CD8-positive, alpha-beta memory T cell (primary cell): ENCODE measurements at regions not wholly inside any gene's neighbourhood (a gene's known extent, or its start where the extent isn't known, plus 50 kb on each side); places are given as distances from the start of the nearest gene placed in this dataset.

ENCODE experiments used
- CTCF ChIA-PET: fragments of 350-600 bp; sonication (Branson Sonifier 250); formaldehyde crosslinking; loops from one replicate; lab custom pipeline; 2021; ENCODE audit warnings: antibody characterized with exemption; lab: Charles Lee
- POLR2A ChIA-PET: fragments of 350-600 bp; sonication (Branson Sonifier 250); formaldehyde crosslinking; loops from one replicate; lab custom pipeline; 2021; ENCODE audit warnings: antibody characterized with exemption; lab: Charles Lee
- DNase-seq, 5 donors: peaks; one replicate each; pipeline versions ENCODE4 v3.0.0 to v3.0.0-alpha.2; 2020 to 2022; ENCODE audit warnings: mixed read lengths in 1 of 5
- H3K27ac ChIP-seq: one replicate; pipeline ENCODE4 v1.7.0; 2013; ENCODE audit warnings: low read depth, mild to moderate bottlenecking, low read length, moderate library complexity
- H3K27me3 ChIP-seq: 2 replicates; pipeline ENCODE4 v1.7.0; 2013; ENCODE audit warnings: low read length, mild to moderate bottlenecking; ENCODE audit not compliant: insufficient read depth, poor library complexity, severe bottlenecking
- H3K36me3 ChIP-seq: 2 replicates; pipeline ENCODE4 v1.7.0; 2013; ENCODE audit warnings: mild to moderate bottlenecking, low read length, moderate library complexity; ENCODE audit not compliant: insufficient read depth
- H3K4me1 ChIP-seq: 2 replicates; pipeline ENCODE4 v1.7.0; 2013; ENCODE audit warnings: mild to moderate bottlenecking, low read length, moderate library complexity; ENCODE audit not compliant: insufficient read depth
- H3K4me3 ChIP-seq: 2 replicates; pipeline ENCODE4 v1.7.0; 2013; ENCODE audit warnings: mild to moderate bottlenecking, low read length
- H3K9me3 ChIP-seq: 2 replicates; pipeline ENCODE4 v1.7.0; 2013; ENCODE audit warnings: mild to moderate bottlenecking, low read length
- H3K27ac Mint-ChIP-seq, 8 donors: one replicate each; pipeline ENCODE4 v1.8.0; 2020 to 2021; ENCODE audit warnings: mixed read lengths in 8 of 8, mild to moderate bottlenecking in 6 of 8, inconsistent platforms in 3 of 8, moderate library complexity in 3 of 8
- H3K27me3 Mint-ChIP-seq, 2 donors: one replicate each; pipeline ENCODE4 v1.8.0; 2020 to 2021; ENCODE audit warnings: mixed read lengths in 2 of 2, mild to moderate bottlenecking in 1 of 2, moderate library complexity in 1 of 2
- H3K36me3 Mint-ChIP-seq, 3 donors: one replicate each; pipeline ENCODE4 v1.8.0; 2020 to 2021; ENCODE audit warnings: mixed read lengths in 3 of 3, inconsistent platforms in 1 of 3, mild to moderate bottlenecking in 1 of 3
- H3K4me1 Mint-ChIP-seq, 3 donors: one replicate each; pipeline ENCODE4 v1.8.0; 2020 to 2021; ENCODE audit warnings: mixed read lengths in 3 of 3, inconsistent platforms in 1 of 3, mild to moderate bottlenecking in 1 of 3
- H3K4me3 Mint-ChIP-seq, 7 donors: one replicate each; pipeline ENCODE4 v1.8.0; 2020 to 2021; ENCODE audit warnings: mixed read lengths in 7 of 7, mild to moderate bottlenecking in 6 of 7, moderate library complexity in 4 of 7, inconsistent platforms in 2 of 7
- H3K9me3 Mint-ChIP-seq, 5 donors: one replicate each; pipeline ENCODE4 v1.8.0; 2020 to 2022; ENCODE audit warnings: mixed read lengths in 5 of 5, mild to moderate bottlenecking in 3 of 5, moderate library complexity in 2 of 5, inconsistent platforms in 1 of 5

GRCh38 chr6:168138436-168138835 is 59.4 kb upstream of the FRMD1 start:
- H3K9me3 ChIP-seq = no peaks in the 10 kb centered on the region
- Mint-ChIP-seq H3K9me3 (no peaks in the 10 kb centered on the region), H3K27ac (no peak overlapping the region), H3K4me3 (no peak overlapping the region), H3K36me3 (no peaks in the 10 kb centered on the region), H3K27me3 (peaks cover 0 to 2% of the 10 kb centered on the region in 2 donors), H3K4me1 (no peaks in the 10 kb centered on the region)
- DNase-seq = no peak
- ChIA-PET CTCF (no interaction called here), POLR2A (no interaction called here)
- no peaks in the 10 kb centered on the region for H3K27me3 ChIP-seq
- no peak overlapping the region for H3K4me3 ChIP-seq
- no peaks in the 10 kb centered on the region for H3K4me1 ChIP-seq
- H3K27ac ChIP-seq = no peak overlapping the region
- no peaks in the 10 kb centered on the region for H3K36me3 ChIP-seq

GRCh38 chr6:168137024-168137423 is 58.0 kb upstream of the FRMD1 start:
- H3K4me1 Mint-ChIP-seq = no peaks in the 10 kb centered on the region
- Histone ChIP-seq H3K36me3 (no peaks in the 10 kb centered on the region), H3K4me3 (no peak overlapping the region), H3K4me1 (no peaks in the 10 kb centered on the region), H3K27ac (no peak overlapping the region), H3K9me3 (no peaks in the 10 kb centered on the region), H3K27me3 (no peaks in the 10 kb centered on the region)
- H3K27me3 Mint-ChIP-seq = peaks cover 0 to 2% of the 10 kb centered on the region in 2 donors
- no peak for DNase-seq
- no peak overlapping the region for H3K27ac Mint-ChIP-seq
- no peaks in the 10 kb centered on the region for H3K9me3 Mint-ChIP-seq
- no peaks in the 10 kb centered on the region for H3K36me3 Mint-ChIP-seq
- no peak overlapping the region for H3K4me3 Mint-ChIP-seq
- POLR2A ChIA-PET = no interaction called here
- CTCF ChIA-PET = no interaction called here

DNA sequence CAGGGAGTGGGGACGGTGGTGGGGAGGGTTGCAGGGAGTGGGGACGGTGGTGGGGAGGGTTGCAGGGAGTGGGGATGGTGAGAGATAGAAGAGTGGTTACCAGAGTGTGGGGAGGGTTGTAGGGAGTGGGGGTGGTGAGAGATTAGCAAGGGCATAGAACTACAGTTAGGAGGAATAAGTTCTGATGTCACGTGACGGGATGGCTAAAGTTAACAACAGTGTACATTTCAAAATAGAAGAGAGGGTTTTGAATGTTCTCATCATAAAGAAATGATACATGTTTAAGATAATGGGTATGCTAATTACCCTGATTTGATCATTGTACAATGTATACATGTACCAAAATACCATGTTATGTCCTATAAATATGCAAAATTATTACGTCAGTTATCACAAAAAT is 57.6 kb upstream of the FRMD1 start:
- no peak for DNase-seq
- POLR2A ChIA-PET = no interaction called here

DNA sequence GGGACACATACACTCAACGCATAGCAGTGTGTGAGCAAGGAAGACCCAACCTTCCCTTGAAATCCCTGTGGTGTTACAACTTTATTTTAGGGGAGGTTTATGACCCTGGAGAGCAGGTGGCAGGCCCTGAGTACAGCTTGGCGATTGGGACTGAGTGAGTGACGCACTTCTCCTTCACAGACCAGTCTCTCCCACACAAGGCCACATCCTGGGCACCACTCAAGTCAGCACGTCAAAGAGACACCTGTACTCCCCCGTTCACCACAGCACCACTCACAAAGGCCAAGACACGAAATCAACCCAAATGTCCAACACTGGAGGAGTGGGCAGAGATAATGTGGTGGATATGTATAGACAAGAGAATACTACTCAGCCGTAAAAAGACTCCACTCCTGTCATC is 57.0 kb upstream of the FRMD1 start:
- no peaks in the 10 kb centered on the region for H3K9me3 ChIP-seq
- no peaks in the 10 kb centered on the region for H3K27me3 ChIP-seq
- Mint-ChIP-seq H3K9me3 (no peaks in the 10 kb centered on the region), H3K27ac (no peak overlapping the region), H3K27me3 (peaks cover 8 to 10% of the 10 kb centered on the region in 2 donors), H3K36me3 (no peaks in the 10 kb centered on the region), H3K4me3 (no peak overlapping the region), H3K4me1 (no peaks in the 10 kb centered on the region)
- H3K27ac ChIP-seq = no peak overlapping the region
- H3K4me3 ChIP-seq = no peak overlapping the region
- ChIA-PET CTCF (no interaction called here), POLR2A (no interaction called here)
- no peaks in the 10 kb centered on the region for H3K4me1 ChIP-seq
- DNase-seq = no peak
- no peaks in the 10 kb centered on the region for H3K36me3 ChIP-seq

More for the DNA sequence above, 57.6 kb upstream of the FRMD1 start:
- CTCF ChIA-PET = no interaction called here
- H3K36me3 Mint-ChIP-seq = no peaks in the 10 kb centered on the region
- H3K9me3 Mint-ChIP-seq = no peaks in the 10 kb centered on the region
- no peak overlapping the region for H3K4me3 Mint-ChIP-seq
- Histone ChIP-seq H3K27ac (no peak overlapping the region), H3K36me3 (no peaks in the 10 kb centered on the region), H3K27me3 (no peaks in the 10 kb centered on the region), H3K4me3 (no peak overlapping the region), H3K9me3 (no peaks in the 10 kb centered on the region), H3K4me1 (no peaks in the 10 kb centered on the region)
- H3K27ac Mint-ChIP-seq = no peak overlapping the region
- peaks cover 3 to 4% of the 10 kb centered on the region in 2 donors for H3K27me3 Mint-ChIP-seq
- no peaks in the 10 kb centered on the region for H3K4me1 Mint-ChIP-seq

GRCh38 chr6:168134560-168135201 is 55.7 kb upstream of the FRMD1 start:
- H3K4me1 ChIP-seq = no peaks in the 10 kb centered on the region
- no peaks in the 10 kb centered on the region for H3K27me3 ChIP-seq
- Mint-ChIP-seq H3K4me3 (no peak overlapping the region), H3K4me1 (no peaks in the 10 kb centered on the region), H3K36me3 (no peaks in the 10 kb centered on the region), H3K9me3 (no peaks in the 10 kb centered on the region), H3K27ac (no peak overlapping the region), H3K27me3 (peaks cover 8 to 10% of the 10 kb centered on the region in 2 donors)
- H3K36me3 ChIP-seq = no peaks in the 10 kb centered on the region
- H3K4me3 ChIP-seq = no peak overlapping the region
- CTCF ChIA-PET = no interaction called here
- POLR2A ChIA-PET = no interaction called here
- H3K9me3 ChIP-seq = no peaks in the 10 kb centered on the region
- no peak overlapping the region for H3K27ac ChIP-seq
- no peak for DNase-seq

DNA sequence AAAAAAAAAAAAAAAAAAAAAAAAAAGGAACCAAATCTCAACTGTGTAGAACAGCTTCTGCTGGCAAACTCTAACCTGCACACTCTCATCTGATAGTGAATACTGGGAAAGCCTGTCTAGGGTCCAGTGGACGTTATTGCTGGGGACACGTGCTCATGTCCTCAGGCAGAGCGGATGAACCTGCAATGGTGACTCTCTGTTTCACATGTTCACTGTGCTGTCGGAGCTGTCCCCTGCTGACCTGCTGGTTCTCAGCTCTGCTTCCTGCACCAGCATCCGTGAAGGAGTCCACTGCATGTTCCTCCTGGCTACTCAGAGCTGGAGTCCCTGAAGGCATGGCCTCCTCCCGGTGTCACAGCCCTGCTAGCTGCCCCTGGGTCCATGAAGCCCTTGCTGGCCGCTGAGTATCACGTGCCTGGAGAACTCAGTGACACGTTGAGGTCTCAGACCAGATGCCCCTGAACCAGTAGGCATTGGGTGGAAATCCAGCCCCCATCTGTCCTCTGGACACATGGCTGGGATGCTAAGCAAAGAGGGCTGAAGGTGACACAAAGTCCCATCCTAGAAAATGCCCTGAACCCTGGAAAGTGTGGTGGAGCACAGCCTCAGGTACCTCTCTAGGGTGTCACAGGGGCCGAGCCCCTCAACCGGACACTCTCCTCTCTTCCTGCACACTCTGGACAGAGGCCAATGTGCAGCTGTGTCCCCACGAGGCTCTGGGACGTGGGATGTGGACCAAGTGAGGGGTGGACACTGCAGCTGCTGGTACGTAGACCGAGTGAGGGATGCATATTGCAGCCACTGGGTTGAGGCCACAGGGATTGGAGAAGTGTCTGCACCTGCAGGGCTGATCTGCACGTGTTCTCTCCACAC is 54.9 kb upstream of the FRMD1 start:
- Mint-ChIP-seq H3K36me3 (no peaks in the 10 kb centered on the region), H3K27me3 (peaks cover 8 to 10% of the 10 kb centered on the region in 2 donors), H3K27ac (no peak overlapping the region), H3K4me3 (no peak overlapping the region), H3K9me3 (no peaks in the 10 kb centered on the region), H3K4me1 (no peaks in the 10 kb centered on the region)
- CTCF ChIA-PET = no interaction called here
- no peak for DNase-seq
- H3K4me3 ChIP-seq = no peak overlapping the region
- no peaks in the 10 kb centered on the region for H3K36me3 ChIP-seq
- H3K4me1 ChIP-seq = no peaks in the 10 kb centered on the region
- no peaks in the 10 kb centered on the region for H3K27me3 ChIP-seq
- no peaks in the 10 kb centered on the region for H3K9me3 ChIP-seq
- H3K27ac ChIP-seq = no peak overlapping the region
- POLR2A ChIA-PET = no interaction called here

DNA sequence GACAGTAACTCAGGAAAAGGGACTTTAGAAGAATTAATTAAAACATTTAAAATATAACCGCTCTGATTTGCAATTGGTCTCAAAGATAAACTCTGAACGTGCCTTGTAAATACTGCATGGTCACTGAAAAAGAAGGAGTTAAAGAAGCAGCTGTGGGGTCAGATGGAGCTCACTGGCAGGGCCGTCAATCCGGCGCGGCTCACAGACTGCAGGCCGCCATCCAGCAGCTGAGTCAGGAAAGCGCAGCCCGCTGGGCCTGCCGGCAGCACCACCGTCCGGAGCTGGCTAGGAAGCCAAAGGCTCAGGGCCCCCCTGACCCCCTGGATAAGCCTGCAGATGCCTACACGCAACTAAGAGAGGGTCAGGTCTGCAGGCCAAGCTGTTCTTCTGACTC is 54.2 kb upstream of the FRMD1 start:
- no peaks in the 10 kb centered on the region for H3K36me3 Mint-ChIP-seq
- POLR2A ChIA-PET = no interaction called here
- H3K9me3 ChIP-seq = no peaks in the 10 kb centered on the region
- H3K27me3 ChIP-seq = no peaks in the 10 kb centered on the region
- no peak for DNase-seq
- no peak overlapping the region for H3K4me3 ChIP-seq
- no peak overlapping the region for H3K4me3 Mint-ChIP-seq
- H3K27ac ChIP-seq = no peak overlapping the region
- peaks cover 8 to 10% of the 10 kb centered on the region in 2 donors for H3K27me3 Mint-ChIP-seq
- CTCF ChIA-PET = no interaction called here
- no peaks in the 10 kb centered on the region for H3K36me3 ChIP-seq
- no peaks in the 10 kb centered on the region for H3K4me1 Mint-ChIP-seq
- no peaks in the 10 kb centered on the region for H3K9me3 Mint-ChIP-seq
- H3K27ac Mint-ChIP-seq = no peak overlapping the region
- no peaks in the 10 kb centered on the region for H3K4me1 ChIP-seq

DNA sequence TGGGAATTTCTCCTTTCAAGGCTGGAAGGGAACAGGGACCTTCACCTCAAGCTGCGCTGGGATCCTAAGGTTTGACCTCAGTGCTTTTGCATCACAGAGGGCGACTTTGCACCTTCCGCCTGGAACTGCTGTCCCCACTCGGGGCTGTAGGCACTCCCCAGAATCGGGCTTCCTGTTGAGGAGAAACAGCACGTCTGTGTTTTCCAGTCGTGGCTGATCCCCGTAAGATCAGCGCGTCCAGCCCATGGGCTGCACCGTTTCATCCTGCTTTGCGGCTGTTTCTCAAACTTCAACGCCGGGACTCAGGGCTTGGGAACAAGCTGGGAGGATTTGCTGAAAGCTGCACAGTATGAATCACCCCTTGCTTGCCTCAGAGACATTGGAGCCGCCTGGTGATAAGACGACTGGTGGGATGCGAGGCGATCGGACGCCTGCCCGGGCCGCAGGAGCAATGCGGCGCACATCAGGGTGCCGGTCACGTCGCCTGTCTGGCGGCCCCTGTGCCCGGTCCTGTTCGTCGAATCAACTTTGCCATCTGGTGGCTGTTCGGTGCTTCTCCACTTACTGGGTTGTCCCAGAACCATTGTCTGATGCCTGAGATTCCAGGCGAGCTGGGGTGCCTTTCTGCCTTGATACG is 53.6 kb upstream of the FRMD1 start:
- H3K36me3 ChIP-seq = no peaks in the 10 kb centered on the region
- no peaks in the 10 kb centered on the region for H3K27me3 ChIP-seq
- Mint-ChIP-seq H3K27ac (no peak overlapping the region), H3K4me3 (no peak overlapping the region), H3K36me3 (no peaks in the 10 kb centered on the region), H3K27me3 (peaks cover 8 to 10% of the 10 kb centered on the region in 2 donors), H3K4me1 (no peaks in the 10 kb centered on the region), H3K9me3 (no peaks in the 10 kb centered on the region)
- no peak overlapping the region for H3K4me3 ChIP-seq
- H3K9me3 ChIP-seq = no peaks in the 10 kb centered on the region
- H3K4me1 ChIP-seq = no peaks in the 10 kb centered on the region
- CTCF ChIA-PET = no interaction called here
- DNase-seq = no peak
- no peak overlapping the region for H3K27ac ChIP-seq
- POLR2A ChIA-PET = no interaction called here
